Mesothelial cell of epicardium (in vitro differentiated cells): ENCODE measurements at regions not wholly inside any gene's neighbourhood (a gene's known extent, or its start where the extent isn't known, plus 50 kb on each side); places are given as distances from the start of the nearest gene placed in this dataset.

ENCODE experiments used
- DNase-seq, 2 experiments: peaks; one replicate each; pipeline ENCODE4 v3.0.0; 2021; ENCODE audit warnings: low spot score in 2 of 2; ENCODE audit not compliant: unreplicated experiment in 2 of 2
- H3K27ac Mint-ChIP-seq: 2 replicates; pipeline ENCODE4 v1.8.0; 2021; ENCODE audit warnings: mixed read lengths
- H3K27me3 Mint-ChIP-seq: 2 replicates; pipeline ENCODE4 v1.8.0; 2021; ENCODE audit warnings: low read depth, mixed read lengths
- H3K36me3 Mint-ChIP-seq: 2 replicates; pipeline ENCODE4 v1.8.0; 2021; ENCODE audit warnings: mixed read lengths
- H3K4me1 Mint-ChIP-seq: 2 replicates; pipeline ENCODE4 v1.8.0; 2021; ENCODE audit warnings: mixed read lengths
- H3K4me3 Mint-ChIP-seq: 2 replicates; pipeline ENCODE4 v1.8.0; 2021; ENCODE audit warnings: mild to moderate bottlenecking, moderate library complexity, mixed read lengths
- H3K9me3 Mint-ChIP-seq: 2 replicates; pipeline ENCODE4 v1.8.0; 2021; ENCODE audit warnings: mixed read lengths
- CTCF ChIP-seq: fragments of 200-600 bp; sonication (generic); IDR thresholded peaks from one replicate; pipeline ENCODE4 v1.5.0; 2021; ENCODE audit warnings: antibody characterized with exemption; ENCODE audit not compliant: unreplicated experiment

GRCh38 chr15:93476491-93477177 lies 387.6 kb upstream of the RGMA start:
- H3K4me1 Mint-ChIP-seq: no peaks in the 10 kb centered on the region
- DNase-seq: no peak
- peaks cover 27% of the 10 kb centered on the region for H3K27me3 Mint-ChIP-seq
- H3K36me3 Mint-ChIP-seq: no peaks in the 10 kb centered on the region
- H3K4me3 Mint-ChIP-seq: no peak overlapping the region
- no peak overlapping the region for H3K27ac Mint-ChIP-seq
- TF ChIP-seq CTCF: no peak
- H3K9me3 Mint-ChIP-seq: peaks cover 7% of the 10 kb centered on the region

DNA sequence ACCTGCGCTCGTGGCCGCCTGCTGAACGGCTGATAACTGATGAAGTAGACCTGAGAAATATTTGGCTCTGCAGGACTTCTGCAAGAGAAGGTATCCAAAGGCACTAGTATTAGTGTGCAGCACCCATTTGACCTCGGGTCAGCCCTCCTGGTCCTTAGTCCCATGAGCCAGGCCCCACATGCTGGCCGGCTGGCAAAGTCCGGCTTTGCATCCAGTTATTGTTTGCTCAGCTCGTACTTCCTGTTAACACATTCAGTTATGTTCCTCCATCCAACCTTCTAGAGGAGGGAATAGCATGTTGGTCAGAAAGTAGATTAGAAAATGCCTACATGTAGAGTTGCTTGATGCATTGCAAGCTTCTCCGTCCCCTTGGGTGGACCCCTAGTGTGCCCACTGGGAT lies 385.7 kb upstream of the RGMA start:
- Mint-ChIP-seq H3K4me3 (no peak overlapping the region), H3K4me1 (no peaks in the 10 kb centered on the region), H3K9me3 (peaks cover 7% of the 10 kb centered on the region), H3K27ac (no peak overlapping the region), H3K27me3 (peaks cover 27% of the 10 kb centered on the region), H3K36me3 (no peaks in the 10 kb centered on the region)
- DNase-seq: no peak
- no peak for TF ChIP-seq CTCF

DNA sequence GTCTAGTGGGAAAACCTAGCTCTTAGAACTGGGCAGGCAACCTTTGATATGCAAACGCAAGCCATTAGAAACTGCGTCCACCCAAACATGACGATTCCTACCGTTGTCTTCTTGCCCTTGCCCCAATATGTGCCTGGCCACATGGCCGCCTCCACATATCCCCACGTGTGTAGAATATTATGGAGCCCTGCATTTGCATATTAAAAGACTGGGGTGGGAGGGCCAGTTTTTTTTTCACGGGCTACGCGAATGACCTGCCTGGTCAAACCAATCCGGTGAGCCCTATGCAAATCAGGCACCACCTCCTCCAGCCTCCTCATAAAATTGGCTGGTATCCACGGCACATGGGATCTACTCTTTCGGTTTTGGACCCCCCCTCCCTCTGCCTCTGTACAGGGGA lies 381.0 kb upstream of the RGMA start:
- H3K4me1 Mint-ChIP-seq: peaks cover 9% of the 10 kb centered on the region
- no peak overlapping the region for H3K4me3 Mint-ChIP-seq
- DNase-seq: no peak

GRCh38 chr15:93467337-93467736 lies 378.3 kb upstream of the RGMA start:
- no peak for TF ChIP-seq CTCF
- Mint-ChIP-seq H3K9me3 (no peaks in the 10 kb centered on the region), H3K36me3 (no peaks in the 10 kb centered on the region), H3K27me3 (peaks cover 8% of the 10 kb centered on the region), H3K4me3 (no peak overlapping the region), H3K27ac (no peak overlapping the region), H3K4me1 (peaks cover 9% of the 10 kb centered on the region)
- DNase-seq: no peak

More for the DNA sequence above, 381.0 kb upstream of the RGMA start:
- H3K9me3 Mint-ChIP-seq: no peaks in the 10 kb centered on the region
- no peaks in the 10 kb centered on the region for H3K36me3 Mint-ChIP-seq
- TF ChIP-seq CTCF: no peak
- H3K27ac Mint-ChIP-seq: no peak overlapping the region
- no peaks in the 10 kb centered on the region for H3K27me3 Mint-ChIP-seq

DNA sequence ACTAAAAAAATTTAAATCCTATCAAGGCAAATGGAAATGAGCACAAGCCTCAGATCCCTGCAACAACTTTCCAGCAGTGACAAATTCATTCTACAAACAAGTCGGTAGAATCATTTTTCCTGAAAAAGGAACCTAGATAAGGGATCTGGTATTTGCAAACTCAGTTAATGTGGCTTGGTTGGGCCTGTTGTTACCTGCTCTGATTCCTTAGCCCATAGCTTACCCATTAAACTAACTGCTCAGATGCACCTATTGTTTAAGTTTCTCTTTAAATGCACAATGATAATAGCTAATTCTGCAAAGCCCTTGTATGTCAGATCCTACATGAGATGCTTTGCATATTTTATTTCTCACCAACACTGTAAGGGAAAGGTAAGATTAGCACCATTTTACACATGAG lies 377.4 kb upstream of the RGMA start:
- DNase-seq: no peak
- Mint-ChIP-seq H3K9me3 (no peaks in the 10 kb centered on the region), H3K4me3 (no peak overlapping the region), H3K36me3 (no peaks in the 10 kb centered on the region), H3K4me1 (peaks cover 9% of the 10 kb centered on the region), H3K27ac (no peak overlapping the region), H3K27me3 (peaks cover 13% of the 10 kb centered on the region)
- TF ChIP-seq CTCF: no peak

DNA sequence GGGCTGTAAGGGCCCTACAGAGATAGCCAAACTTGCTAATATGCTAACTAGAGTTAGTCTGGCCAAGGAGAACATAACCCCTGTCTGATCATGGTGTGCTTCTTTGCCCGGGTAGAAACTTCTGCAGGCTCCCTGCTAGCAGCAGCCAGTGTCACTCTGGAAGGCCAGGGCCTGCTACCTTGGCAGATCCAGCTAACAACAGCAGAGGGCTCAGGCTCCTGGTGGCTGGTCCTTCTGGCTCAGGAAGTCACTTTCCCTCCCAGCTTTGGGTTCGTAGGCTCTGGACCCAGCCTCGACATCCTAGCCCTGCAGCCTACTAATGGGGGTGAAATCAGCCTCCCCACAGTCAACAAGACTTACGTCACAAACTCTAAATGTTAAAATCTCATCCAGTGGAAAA lies 373.7 kb upstream of the RGMA start:
- Mint-ChIP-seq H3K4me1 (peaks cover 13% of the 10 kb centered on the region), H3K9me3 (no peaks in the 10 kb centered on the region), H3K36me3 (no peaks in the 10 kb centered on the region), H3K27me3 (peaks cover 23% of the 10 kb centered on the region), H3K4me3 (no peak overlapping the region), H3K27ac (no peak overlapping the region)
- TF ChIP-seq CTCF: no peak
- no peak for DNase-seq
